ENCODE measurements at regions not wholly inside any gene's neighbourhood (a gene's known extent, or its start where the extent isn't known, plus 50 kb on each side); places are given as distances from the start of the nearest gene placed in this dataset.

DNA sequence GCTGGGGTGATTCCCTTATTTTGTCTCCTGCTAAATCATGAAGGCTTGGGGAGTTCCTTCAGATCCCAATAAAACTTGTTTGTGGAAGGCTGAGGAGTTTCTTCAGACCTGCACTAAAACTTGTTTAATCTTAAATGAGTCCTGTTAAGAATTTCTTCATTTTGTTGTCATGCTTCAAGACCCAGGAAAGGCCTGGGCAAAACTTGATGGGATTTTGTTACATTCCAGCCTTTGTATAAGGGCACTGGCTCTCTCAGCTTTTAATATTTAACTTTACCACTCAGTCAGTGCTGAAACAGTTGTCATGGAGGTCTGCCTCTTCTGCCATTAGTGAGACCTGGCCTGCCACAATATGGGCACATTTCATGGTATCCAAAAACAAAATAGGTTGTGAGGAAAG lies 699.0 kb downstream of the ETS1 start:
- no peak for TF ChIP-seq POLR2A (IDR thresholded peaks at IDR 0.05)
- TF ChIP-seq POLR2AphosphoS5 (IDR thresholded peaks at IDR 0.05), result no peak

Measured in prostate gland (tissue), 1 donor.